ENCODE measurements at regions not wholly inside any gene's neighbourhood (a gene's known extent, or its start where the extent isn't known, plus 50 kb on each side); places are given as distances from the start of the nearest gene placed in this dataset.

DNA sequence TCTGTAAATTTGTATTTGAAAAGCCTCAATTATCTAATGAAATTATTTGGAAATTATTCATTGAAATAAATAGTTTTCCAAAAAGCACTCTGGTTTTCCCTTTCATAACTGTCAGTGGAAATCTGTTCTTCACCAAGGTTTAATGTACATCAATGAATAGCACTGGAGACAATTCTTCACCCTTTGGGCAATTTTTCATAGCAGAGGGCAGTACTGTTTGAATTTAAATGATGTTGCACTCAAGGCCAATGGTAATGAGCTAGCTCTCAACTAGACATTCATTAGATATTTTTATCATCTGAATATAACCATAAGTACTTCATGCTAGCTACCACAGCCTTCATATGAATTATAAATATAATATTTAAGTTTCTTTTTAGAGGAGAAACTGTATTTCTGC is 658.2 kb upstream of the CCDC54 start:
- in situ Hi-C loops (cut with HindIII; ENCODE audit: low sequenced_read_pairs): no loop called here
- H3K4me3 ChIP-seq (ENCODE audit: low read depth, low read length): no peak overlapping the region
- no peak for DNase-seq (ENCODE audit: low read depth, low spot score)
- TF ChIP-seq, protein P1, sequence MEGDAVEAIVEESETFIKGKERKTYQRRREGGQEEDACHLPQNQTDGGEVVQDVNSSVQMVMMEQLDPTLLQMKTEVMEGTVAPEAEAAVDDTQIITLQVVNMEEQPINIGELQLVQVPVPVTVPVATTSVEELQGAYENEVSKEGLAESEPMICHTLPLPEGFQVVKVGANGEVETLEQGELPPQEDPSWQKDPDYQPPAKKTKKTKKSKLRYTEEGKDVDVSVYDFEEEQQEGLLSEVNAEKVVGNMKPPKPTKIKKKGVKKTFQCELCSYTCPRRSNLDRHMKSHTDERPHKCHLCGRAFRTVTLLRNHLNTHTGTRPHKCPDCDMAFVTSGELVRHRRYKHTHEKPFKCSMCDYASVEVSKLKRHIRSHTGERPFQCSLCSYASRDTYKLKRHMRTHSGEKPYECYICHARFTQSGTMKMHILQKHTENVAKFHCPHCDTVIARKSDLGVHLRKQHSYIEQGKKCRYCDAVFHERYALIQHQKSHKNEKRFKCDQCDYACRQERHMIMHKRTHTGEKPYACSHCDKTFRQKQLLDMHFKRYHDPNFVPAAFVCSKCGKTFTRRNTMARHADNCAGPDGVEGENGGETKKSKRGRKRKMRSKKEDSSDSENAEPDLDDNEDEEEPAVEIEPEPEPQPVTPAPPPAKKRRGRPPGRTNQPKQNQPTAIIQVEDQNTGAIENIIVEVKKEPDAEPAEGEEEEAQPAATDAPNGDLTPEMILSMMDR (IDR thresholded peaks at IDR 0.05; ENCODE audit: low read depth, low read length): no peak

DNA sequence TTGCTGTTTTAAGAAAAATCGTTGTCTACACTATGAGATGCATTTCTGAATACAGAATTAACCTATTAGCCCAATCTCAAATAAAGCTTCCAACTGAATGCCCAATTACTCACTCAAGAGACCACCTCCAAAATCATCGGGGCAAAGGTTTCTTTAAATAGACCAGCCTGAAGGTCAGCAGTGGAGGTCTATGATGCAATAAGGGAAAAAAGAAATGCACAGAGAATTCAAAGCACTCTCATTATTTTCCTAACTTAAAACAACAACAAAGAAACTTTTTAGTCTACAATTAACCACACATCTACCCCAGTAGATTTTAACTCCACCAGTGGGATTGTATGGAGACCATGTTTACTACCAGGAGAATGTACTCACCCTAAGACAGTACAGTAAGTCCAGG is 657.7 kb upstream of the CCDC54 start:
- no peak for DNase-seq (ENCODE audit: low read depth, low spot score)
- no peak overlapping the region for H3K4me3 ChIP-seq (ENCODE audit: low read depth, low read length)
- in situ Hi-C loops (cut with HindIII; ENCODE audit: low sequenced_read_pairs): no loop called here
- TF ChIP-seq, protein P1 (IDR thresholded peaks at IDR 0.05; ENCODE audit: low read depth, low read length): no peak

DNA sequence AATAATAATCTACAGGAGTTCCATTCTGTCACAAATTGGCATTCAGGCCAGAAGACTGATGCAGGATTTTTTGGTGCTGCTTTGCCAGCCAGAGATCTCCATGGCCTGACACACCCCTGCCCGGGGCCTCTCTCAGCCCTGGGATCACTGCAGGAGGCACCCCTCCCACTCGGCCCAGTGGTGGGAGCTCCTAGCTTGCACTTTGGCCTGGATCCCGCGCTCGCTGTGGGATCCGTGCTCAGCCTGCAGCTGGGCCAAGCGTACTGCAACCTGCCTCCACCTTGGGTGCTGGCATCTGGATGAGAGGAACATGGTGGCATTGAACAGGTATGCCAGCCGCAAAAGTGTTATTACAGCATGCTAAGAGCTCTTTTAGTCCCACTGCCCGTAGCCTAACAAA is 656.7 kb upstream of the CCDC54 start:
- TF ChIP-seq, protein P1 (IDR thresholded peaks at IDR 0.05; ENCODE audit: low read depth, low read length): no peak
- DNase-seq (ENCODE audit: low read depth, low spot score): no peak
- in situ Hi-C loops (cut with HindIII; ENCODE audit: low sequenced_read_pairs): no loop called here
- no peak overlapping the region for H3K4me3 ChIP-seq (ENCODE audit: low read depth, low read length)

DNA sequence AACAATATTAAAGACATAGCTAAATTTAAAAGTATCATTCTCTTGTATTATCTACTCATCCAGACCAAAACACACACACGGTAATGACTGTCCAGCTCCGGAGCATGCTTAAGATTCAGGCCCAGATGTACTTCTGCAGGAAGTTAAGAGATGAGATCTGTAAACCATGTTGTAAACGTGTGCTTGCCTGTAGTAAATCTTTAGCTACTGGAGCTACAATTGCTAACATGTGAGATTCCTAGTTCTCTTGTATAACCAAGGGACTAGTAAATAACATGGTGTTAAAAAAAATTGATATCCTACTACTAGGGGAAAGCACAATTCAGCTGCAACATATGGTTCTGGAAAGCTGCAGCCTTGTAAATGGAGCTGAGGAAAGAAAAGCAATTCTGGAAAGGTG is 651.7 kb upstream of the CCDC54 start:
- no peak overlapping the region for H3K4me3 ChIP-seq (ENCODE audit: low read depth, low read length)
- in situ Hi-C loops (cut with HindIII; ENCODE audit: low sequenced_read_pairs): no loop called here
- TF ChIP-seq, protein P1 (IDR thresholded peaks at IDR 0.05; ENCODE audit: low read depth, low read length): no peak
- no peak for DNase-seq (ENCODE audit: low read depth, low spot score)

DNA sequence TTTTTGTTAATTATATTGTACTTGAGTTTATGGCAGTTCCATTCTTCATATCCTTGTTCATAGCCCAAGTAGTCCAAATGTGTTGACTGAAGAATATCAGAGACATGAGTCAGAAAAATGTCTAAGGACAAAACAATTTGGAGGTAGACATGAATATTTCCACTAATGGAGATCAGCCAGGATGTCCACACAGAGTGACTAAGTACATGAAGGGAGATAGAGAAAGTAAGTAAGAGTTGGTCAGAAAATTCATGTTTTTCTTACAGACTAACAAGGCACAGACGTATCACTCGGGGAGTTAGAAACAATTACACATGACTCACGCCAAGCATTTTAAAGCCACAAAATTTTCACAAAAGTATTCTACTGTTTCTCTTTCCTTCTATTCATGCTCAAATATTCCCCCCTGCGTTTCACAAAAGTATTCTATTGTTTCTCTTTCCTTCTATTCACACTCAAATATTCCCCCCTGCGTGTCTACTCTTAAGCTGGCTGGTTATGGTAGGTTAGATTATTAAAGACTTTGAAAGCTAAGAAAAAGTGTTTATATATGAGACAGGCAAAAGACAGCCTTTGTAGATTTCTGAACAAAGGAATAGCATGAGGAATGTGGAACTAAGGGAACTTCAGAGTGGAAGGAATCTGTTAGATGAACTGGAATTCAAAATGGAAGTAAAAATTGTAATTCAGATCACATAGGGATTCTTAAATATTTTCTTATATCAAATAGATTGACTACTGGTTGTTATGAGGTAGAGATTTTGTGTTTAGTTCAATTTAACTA is 648.7 kb upstream of the CCDC54 start:
- no peak overlapping the region for H3K4me3 ChIP-seq (ENCODE audit: low read depth, low read length)
- in situ Hi-C loops (cut with HindIII; ENCODE audit: low sequenced_read_pairs): no loop called here
- TF ChIP-seq, protein P1 (IDR thresholded peaks at IDR 0.05; ENCODE audit: low read depth, low read length): no peak
- DNase-seq (ENCODE audit: low read depth, low spot score): peak; percentile 99

DNA sequence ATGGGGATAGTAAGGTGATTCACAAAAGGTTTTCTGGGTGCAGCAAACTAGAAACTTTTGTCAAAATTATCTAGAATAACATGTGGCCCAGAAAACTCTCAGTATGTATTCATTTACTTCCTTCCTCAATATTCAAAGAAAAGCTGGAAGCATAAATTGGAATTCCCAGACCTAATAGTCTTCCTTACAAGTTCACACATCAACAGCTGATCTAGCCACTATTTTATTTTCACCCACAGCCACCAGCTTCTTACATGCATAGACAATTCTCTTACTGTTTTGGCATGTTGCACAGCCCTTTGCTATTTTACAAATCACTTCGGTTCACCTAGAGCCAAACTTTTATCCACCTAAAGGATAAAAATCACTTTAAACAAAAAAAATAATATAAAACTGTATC is 647.8 kb upstream of the CCDC54 start:
- in situ Hi-C loops (cut with HindIII; ENCODE audit: low sequenced_read_pairs): no loop called here
- no peak overlapping the region for H3K4me3 ChIP-seq (ENCODE audit: low read depth, low read length)
- TF ChIP-seq, protein P1 (IDR thresholded peaks at IDR 0.05; ENCODE audit: low read depth, low read length): no peak
- DNase-seq (ENCODE audit: low read depth, low spot score): no peak
